ENCODE measurements at regions not wholly inside any gene's neighbourhood (a gene's known extent, or its start where the extent isn't known, plus 50 kb on each side); places are given as distances from the start of the nearest gene placed in this dataset.

DNA sequence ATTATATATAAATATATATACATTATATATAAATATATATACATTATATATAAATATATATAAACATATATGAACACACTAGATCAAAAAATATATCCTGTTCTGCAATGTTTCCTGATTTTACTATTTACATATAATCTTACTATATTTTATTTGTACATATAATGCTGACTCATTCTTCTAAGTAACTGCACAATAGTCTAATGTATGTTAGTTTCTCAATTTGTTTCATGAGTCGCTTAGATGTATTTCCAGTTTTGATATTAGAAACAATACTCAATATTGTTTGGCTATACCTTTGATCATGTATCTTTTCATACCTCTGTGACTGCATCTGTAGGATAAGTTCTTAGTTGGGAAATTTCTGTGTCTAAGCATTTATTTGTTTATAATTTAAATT is 669.9 kb upstream of the CCDC54 start:
- TF ChIP-seq CTCF (IDR thresholded peaks at IDR 0.05) (no peak), POLR2A (IDR thresholded peaks at IDR 0.05) (no peak)

Data from body of pancreas (tissue), 4 donors.